Ishikawa (cell line): ENCODE measurements at regions not wholly inside any gene's neighbourhood (a gene's known extent, or its start where the extent isn't known, plus 50 kb on each side); places are given as distances from the start of the nearest gene placed in this dataset.

ENCODE experiments used
- CEBPB ChIP-seq: IDR thresholded peaks from 2 replicates; pipeline ENCODE4 v1.6.1; 2012
- CREB1 ChIP-seq: IDR thresholded peaks from 2 replicates; pipeline ENCODE4 v1.6.1; 2012; ENCODE audit warnings: low read depth
- EGR1 ChIP-seq: IDR thresholded peaks from 2 replicates; pipeline ENCODE4 v1.6.1; 2012
- EP300 ChIP-seq: IDR thresholded peaks from 2 replicates; pipeline ENCODE4 v1.6.1; 2012; ENCODE audit warnings: borderline replicate concordance
- FOXM1 ChIP-seq: IDR thresholded peaks from 2 replicates; pipeline ENCODE4 v1.6.1; 2012; ENCODE audit warnings: low read depth, borderline replicate concordance
- NFIC ChIP-seq: IDR thresholded peaks from 2 replicates; pipeline ENCODE4 v1.6.1; 2012
- RAD21 ChIP-seq: IDR thresholded peaks from 2 replicates; pipeline ENCODE4 v1.6.1; 2012; ENCODE audit warnings: low read depth
- REST ChIP-seq: IDR thresholded peaks from 2 replicates; pipeline ENCODE4 v1.6.1; 2012; ENCODE audit warnings: low read depth, mild to moderate bottlenecking
- TAF1 ChIP-seq: IDR thresholded peaks from 2 replicates; pipeline ENCODE4 v1.6.1; 2012; ENCODE audit warnings: low read depth, mild to moderate bottlenecking
- TCF12 ChIP-seq: IDR thresholded peaks from 2 replicates; pipeline ENCODE4 v1.6.1; 2012; ENCODE audit warnings: low read depth
- TEAD4 ChIP-seq: IDR thresholded peaks from 2 replicates; pipeline ENCODE4 v1.6.1; 2012
- USF1 ChIP-seq: IDR thresholded peaks from 2 replicates; pipeline ENCODE4 v1.6.1; 2012
- YY1 ChIP-seq: IDR thresholded peaks from 2 replicates; pipeline ENCODE4 v1.6.1; 2012; ENCODE audit warnings: low read depth
- ZBTB7A ChIP-seq: IDR thresholded peaks from 2 replicates; pipeline ENCODE4 v1.6.1; 2012; ENCODE audit warnings: low read depth
- TF ChIP-seq, protein P1 (sequence below): IDR thresholded peaks from 2 replicates; pipeline ENCODE4 v1.6.1; 2012

GRCh38 chr14:36397357-36397756 is 76.9 kb upstream of the MBIP start:
- TF ChIP-seq EGR1 (no peak), EP300 (no peak), RAD21 (no peak), TEAD4 (no peak), TAF1 (no peak), USF1 (no peak), TCF12 (no peak), CEBPB (no peak), YY1 (no peak), REST (no peak), FOXM1 (no peak), NFIC (no peak), ZBTB7A (no peak), CREB1 (no peak)
- TF ChIP-seq, protein P1, sequence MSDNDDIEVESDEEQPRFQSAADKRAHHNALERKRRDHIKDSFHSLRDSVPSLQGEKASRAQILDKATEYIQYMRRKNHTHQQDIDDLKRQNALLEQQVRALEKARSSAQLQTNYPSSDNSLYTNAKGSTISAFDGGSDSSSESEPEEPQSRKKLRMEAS, result no peak

DNA sequence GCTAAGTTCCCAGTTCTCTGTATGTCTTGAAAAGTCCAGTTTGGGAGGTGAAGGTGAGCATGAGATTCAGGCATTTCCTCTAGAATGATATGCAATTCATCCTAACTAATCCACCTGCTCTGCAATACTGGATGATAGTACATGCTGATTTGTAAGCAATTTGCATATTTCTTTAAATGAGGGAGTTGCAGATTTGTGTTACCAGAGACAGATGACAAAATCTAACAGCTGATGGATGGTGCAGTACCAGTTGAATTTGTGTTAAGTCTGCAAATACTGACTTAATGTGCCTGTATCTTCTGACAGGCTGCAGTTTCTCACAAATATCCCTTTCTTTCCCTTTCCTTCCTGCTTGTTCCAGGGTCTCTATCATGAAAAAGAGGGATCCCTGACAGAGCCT is 76.4 kb upstream of the MBIP start:
- TF ChIP-seq ZBTB7A (no peak), REST (no peak), EP300 (no peak), TCF12 (no peak)
- TF ChIP-seq, protein P1, result no peak

- TF ChIP-seq CEBPB, result no peak
- TF ChIP-seq CREB1, result no peak
- no peak for TF ChIP-seq NFIC
- no peak for TF ChIP-seq TCF12
- TF ChIP-seq, protein P1, result no peak
- TF ChIP-seq YY1, result no peak
- TF ChIP-seq USF1, result no peak
- no peak for TF ChIP-seq TAF1
- TF ChIP-seq REST, result no peak
- TF ChIP-seq EP300, result no peak
- TF ChIP-seq RAD21, result no peak
- no peak for TF ChIP-seq FOXM1
- TF ChIP-seq EGR1, result no peak
- TF ChIP-seq TEAD4, result no peak
- no peak for TF ChIP-seq ZBTB7A
Observed at GRCh38 chr14:36394593-36394992, 74.2 kb upstream of the MBIP start.

DNA sequence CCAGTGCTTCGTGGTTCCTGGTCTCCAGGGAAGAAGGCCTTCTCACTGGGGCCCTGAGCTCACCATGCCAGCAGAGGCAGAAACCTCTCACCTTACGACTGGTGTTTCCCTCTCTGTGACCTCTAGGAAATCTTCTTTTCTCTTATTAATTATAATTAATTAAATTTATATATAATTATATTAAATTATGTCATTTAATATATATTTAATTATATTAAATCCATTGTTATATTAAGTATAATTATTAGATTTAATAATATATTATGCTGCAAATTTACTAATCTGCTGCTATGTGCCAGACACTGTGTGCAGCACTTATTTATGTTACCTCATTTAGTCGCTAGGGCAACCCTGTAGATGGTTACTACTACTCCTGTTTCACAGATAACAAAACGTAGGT is 70.3 kb upstream of the MBIP start:
- no peak for TF ChIP-seq EP300
- TF ChIP-seq EGR1, result no peak
